HG02759 (cell line): ENCODE measurements at regions not wholly inside any gene's neighbourhood (a gene's known extent, or its start where the extent isn't known, plus 50 kb on each side); places are given as distances from the start of the nearest gene placed in this dataset.

ENCODE experiments used
- ATAC-seq: cut with Tn5 transposase; IDR thresholded peaks from one replicate; pipeline ENCODE4 v1.9.1; 2021; ENCODE audit warnings: mild to moderate bottlenecking, moderate library complexity; ENCODE audit not compliant: unreplicated experiment

- no peak for ATAC-seq
Observed at GRCh38 chr10:58140691-58141347, 126.9 kb downstream of the IPMK start.

DNA sequence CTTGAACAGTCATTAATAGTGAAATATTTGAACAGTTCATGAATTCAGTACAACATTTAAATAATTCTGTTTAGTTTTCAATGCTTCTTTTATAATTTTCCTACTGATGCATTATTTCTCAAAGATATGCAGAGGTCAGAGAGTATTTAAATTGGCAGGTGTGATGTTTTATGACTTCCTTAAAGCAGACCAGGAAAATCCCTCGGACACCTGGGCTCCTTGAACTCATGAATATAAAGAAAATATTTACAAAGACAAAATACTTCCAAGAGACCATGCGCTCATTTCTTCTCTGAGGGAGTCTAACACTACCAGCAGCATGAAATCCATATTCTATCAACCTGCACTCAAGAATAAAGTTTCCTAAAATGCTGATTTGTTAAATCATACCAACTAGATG lies 127.6 kb downstream of the IPMK start:
- ATAC-seq, result no peak

GRCh38 chr10:58137813-58138212 lies 129.9 kb downstream of the IPMK start:
- ATAC-seq, result no peak

DNA sequence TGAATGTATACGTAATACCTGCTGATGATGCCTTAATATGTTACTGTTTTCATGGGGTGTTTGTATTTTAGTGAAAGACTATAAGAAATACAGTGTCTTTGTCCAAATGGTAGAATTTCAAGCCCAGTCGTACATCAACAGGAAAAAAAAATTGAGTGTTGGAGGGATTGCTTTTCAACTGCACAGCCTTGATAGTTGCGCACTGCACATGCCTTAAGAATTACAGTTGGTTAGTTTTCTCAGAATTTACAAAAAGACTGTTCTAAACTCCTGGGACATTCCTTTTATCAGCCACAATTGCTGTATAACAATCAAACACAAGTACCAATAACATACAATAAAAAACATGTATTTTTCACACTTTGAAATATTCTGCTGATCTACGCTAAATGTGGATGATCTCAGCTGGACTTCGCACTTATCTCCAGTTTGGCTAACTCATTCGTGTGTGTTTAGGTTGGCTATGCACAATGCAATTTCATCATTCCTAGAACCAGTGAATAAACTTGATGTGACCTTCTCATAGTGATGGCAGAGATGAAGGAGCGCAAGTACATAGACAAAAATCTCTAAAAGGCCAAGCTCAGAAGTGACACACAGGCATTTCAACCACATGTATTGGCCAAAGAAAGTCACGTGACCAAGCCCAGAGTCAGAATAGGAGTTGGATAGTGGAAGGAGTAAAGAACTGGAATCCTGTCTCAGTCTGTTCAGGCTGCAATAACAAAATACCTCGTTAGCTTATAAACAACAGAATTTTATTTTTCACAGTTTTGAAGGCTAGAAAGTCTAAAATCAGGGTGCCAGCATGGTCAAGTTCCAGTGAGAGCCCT lies 152.3 kb downstream of the IPMK start:
- ATAC-seq, result no peak

- ATAC-seq, result no peak
Observed at GRCh38 chr10:58109731-58110130, 158.0 kb downstream of the IPMK start.

- no peak for ATAC-seq
Observed at GRCh38 chr10:58107506-58107905, 160.2 kb downstream of the IPMK start.

DNA sequence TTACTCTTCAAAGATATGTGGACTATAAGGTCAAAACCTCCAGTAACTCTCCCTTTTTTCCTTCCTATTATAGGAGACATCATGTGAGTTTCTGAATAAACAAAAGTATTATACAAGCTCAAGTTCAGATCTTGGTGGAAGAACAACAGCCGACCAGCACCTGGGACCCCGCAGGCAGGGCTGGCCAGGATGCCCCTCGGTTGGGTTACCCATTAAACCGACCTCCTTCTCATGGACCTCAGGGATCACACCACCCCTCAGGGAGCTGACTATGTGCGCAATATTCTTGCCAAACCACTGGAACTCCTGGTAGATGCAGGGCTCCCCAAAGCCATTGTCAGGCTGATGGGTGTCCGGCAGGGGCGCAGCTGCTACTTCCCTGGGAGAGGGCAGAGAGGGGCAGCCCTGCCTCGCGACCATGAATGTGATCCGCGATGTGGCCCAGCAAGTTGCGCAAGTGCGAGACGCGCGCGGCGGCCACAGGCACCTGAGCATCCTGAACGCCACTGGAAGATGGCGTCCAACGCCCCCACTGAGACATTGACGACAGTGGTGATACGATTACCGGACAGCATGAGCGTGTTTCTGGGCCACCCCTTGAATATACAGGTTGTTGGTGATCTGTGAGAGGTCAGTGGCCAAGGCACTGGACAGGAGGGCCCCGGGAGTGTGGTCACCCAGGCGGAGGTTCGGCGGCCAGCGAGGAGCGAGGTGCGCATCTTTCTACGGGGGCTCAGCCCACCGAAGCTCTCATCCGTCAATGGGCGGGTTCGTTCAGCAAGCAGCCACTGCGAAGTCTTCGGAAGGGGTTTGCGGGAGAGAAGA lies 161.3 kb downstream of the IPMK start:
- no peak for ATAC-seq

GRCh38 chr10:58104351-58104751 lies 163.3 kb downstream of the IPMK start:
- no peak for ATAC-seq

- no peak for ATAC-seq
Observed at GRCh38 chr10:58102897-58103296, 164.8 kb downstream of the IPMK start.

GRCh38 chr10:58101682-58102081 lies 166.0 kb downstream of the IPMK start:
- no peak for ATAC-seq

DNA sequence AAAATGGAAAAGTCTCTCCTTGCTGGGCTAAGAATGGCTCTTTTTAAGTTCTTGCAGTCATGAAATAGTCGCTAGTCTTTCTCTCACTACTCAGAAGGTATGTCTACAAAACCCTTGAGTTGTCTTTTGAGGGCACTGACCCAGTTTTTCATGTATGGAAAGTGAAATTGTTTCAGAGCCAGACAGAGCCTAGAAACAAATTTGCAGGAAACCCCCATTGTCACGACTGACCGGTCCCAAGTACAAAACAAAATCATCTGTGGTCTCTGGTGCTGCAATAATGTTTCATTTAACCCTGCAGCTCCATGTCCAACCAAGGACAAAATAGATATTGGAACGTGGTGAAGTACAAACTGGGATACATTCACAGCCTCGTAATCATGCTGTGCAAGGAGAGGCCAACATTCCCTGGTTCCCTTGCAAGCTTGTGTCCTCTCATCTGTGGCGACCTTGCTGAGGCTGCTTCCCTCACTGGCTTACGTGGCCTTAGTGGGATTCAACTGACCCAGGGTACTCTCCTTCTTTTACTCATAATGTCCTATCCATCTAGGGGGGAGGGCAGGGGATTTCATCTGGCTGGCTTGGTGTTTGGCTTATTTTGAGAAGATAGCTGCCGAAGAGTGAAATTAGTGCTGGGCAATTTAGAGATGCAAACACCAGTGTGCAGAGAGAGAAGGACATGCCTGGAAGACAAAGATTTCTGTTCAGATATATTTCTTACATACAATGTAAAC lies 172.5 kb downstream of the IPMK start:
- peak; percentile 52 for ATAC-seq

- ATAC-seq, result no peak
Observed at GRCh38 chr10:58091886-58092285, 175.8 kb downstream of the IPMK start.

- ATAC-seq, result no peak
Observed at GRCh38 chr10:58089739-58090138, 178.0 kb downstream of the IPMK start.

GRCh38 chr10:58087896-58088295 lies 179.8 kb downstream of the IPMK start:
- no peak for ATAC-seq

DNA sequence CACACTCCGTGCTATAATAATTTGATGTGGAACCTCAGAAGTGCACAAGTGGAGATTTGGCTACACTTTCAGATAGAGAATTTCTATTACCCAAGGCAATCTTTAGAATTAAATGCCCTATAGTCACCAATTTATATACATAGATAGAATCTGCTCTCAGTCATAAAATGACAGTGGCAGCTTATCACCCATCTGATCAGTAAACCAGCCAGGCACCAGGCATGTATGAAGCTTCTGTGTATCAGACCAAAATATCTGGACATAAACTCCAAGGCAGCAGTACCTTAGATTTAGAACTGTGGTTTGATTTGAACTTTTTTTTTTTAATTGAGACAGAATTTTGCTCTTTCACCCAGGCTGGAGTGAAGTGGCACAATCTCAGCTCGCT lies 180.9 kb downstream of the IPMK start:
- no peak for ATAC-seq

- peak; percentile 64 for ATAC-seq
Observed at GRCh38 chr10:58086144-58086762, 181.4 kb downstream of the IPMK start.

- ATAC-seq, result no peak
Observed at GRCh38 chr10:58082248-58082647, 185.4 kb downstream of the IPMK start.

DNA sequence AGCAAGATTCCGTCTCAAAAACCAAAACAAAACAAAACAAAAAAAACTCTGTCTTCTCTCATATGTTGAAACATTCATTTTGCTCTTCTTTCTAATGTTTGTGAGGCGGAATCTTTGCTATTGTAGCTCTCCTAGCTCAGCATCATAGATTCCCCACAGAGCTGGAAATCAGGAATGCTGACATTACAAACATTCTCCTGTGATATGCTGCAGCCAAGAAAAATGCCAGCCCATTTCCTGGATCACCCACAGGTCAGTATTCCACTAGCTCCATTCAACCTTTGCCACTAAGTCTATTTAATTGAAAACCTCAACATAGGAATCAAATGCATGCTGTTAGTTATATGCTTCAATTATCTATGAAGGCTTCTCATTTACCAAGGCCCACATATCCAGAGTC lies 186.3 kb downstream of the IPMK start:
- no peak for ATAC-seq

DNA sequence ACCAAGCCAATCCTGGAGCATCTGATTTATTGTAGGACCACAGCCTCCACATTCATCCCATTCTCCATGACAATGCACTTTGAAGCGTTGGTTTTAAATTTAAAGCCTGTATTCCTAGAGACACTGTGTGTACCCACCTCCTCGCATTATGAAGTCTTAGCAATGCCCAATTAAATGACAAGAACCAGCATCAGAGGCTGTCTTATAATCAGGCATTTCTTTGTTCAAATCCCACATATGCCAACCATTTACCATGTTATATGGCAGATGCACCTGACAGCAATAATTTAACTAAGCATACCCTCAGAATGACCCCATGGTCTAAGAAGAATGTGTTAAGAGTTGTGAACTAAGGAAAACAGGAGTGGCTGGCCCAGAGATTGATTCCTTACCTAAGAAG lies 188.2 kb downstream of the IPMK start:
- ATAC-seq, result no peak

DNA sequence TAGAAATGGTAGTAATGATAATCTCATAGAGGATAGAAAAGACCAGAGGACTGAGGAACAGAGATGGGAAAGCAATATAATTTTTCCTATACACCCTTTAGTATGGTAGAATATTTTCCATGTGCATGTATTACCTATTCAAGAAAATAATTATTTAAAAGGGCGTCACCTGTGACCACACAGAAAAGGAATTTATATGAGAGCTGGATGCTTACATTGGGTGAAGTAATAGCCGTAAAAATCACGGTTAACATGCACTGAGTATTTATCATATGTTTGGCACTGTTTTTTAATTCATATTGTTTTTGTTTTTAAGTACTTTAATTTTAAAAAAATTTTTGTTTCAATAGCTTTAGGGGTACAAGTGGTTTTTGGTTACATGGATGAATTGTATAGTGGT lies 195.1 kb downstream of the IPMK start:
- ATAC-seq, result no peak

DNA sequence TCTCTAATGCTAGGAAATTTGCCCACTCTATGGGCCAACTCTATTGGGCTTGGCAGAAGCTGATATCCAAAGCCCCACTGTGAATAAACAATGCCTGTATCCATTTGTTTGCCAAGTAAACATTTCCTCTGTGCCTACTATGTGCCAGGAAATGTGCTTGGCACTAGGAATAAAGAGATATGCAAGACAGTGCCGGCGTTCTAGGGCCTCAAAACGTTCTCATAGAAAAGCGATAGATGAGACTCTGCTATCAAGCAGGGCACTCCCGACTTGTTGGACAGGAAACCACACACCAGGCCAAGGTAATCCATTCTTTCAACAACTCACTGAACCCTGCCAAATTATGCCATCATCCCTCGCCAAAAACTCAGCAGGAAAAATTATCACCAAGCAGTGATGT lies 196.7 kb downstream of the IPMK start:
- ATAC-seq, result no peak
